ENCODE measurements at regions not wholly inside any gene's neighbourhood (a gene's known extent, or its start where the extent isn't known, plus 50 kb on each side); places are given as distances from the start of the nearest gene placed in this dataset.

GRCh38 chr4:66893807-66894206, 651.5 kb downstream of the CENPC start:
- TF ChIP-seq POLR2A (IDR thresholded peaks at IDR 0.05; ENCODE audit: low read depth), result no peak
- TF ChIP-seq, protein P1, sequence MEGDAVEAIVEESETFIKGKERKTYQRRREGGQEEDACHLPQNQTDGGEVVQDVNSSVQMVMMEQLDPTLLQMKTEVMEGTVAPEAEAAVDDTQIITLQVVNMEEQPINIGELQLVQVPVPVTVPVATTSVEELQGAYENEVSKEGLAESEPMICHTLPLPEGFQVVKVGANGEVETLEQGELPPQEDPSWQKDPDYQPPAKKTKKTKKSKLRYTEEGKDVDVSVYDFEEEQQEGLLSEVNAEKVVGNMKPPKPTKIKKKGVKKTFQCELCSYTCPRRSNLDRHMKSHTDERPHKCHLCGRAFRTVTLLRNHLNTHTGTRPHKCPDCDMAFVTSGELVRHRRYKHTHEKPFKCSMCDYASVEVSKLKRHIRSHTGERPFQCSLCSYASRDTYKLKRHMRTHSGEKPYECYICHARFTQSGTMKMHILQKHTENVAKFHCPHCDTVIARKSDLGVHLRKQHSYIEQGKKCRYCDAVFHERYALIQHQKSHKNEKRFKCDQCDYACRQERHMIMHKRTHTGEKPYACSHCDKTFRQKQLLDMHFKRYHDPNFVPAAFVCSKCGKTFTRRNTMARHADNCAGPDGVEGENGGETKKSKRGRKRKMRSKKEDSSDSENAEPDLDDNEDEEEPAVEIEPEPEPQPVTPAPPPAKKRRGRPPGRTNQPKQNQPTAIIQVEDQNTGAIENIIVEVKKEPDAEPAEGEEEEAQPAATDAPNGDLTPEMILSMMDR (IDR thresholded peaks at IDR 0.05), result no peak
- intact Hi-C loops (cut with DNase I), result no loop called here
- no peak overlapping the region for H3K4me3 ChIP-seq
- no peaks in the 10 kb centered on the region for H3K4me1 ChIP-seq
- H3K27ac ChIP-seq (replicated peaks in 1 of 4), result no peak overlapping the region
- DNase-seq (ENCODE audit: extremely low spot score), result no peak
- H3K36me3 ChIP-seq, result no peaks in the 10 kb centered on the region
- no peaks in the 10 kb centered on the region for H3K27me3 ChIP-seq
- 72% methylated on average over 1 of the region's 1 CpG for WGBS
- H3K9me3 ChIP-seq, result peaks cover 0 to 3% (median 0%) of the 10 kb centered on the region in 4 donors

DNA sequence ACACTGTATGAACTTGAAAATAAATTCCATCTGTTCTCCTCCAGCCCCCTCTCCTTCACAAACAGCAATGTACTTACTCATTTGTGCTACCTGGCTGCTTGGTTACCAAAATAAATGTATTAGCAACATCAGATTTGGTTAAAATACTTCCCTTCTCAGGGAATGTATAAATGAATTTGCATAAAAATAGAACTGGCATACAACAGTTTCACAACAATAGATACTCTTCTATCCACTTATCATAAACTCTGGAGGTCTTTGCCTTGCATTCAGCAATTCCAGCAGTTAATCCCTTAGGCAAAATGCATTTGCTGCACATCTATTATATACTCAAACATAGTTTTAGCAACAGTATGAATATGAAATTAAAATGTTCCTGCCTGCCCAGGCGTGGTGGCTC, 658.2 kb downstream of the CENPC start:
- Histone ChIP-seq H3K4me1 (no peaks in the 10 kb centered on the region), H3K27me3 (no peaks in the 10 kb centered on the region), H3K9me3 (no peaks in the 10 kb centered on the region), H3K36me3 (no peaks in the 10 kb centered on the region), H3K27ac (replicated peaks in 1 of 4) (no peak overlapping the region), H3K4me3 (no peak overlapping the region)
- DNase-seq (ENCODE audit: extremely low spot score), result no peak
- TF ChIP-seq EP300 (IDR thresholded peaks at IDR 0.05), result no peak
- TF ChIP-seq POLR2AphosphoS5 (IDR thresholded peaks at IDR 0.05), result no peak
- TF ChIP-seq, protein P1 (IDR thresholded peaks at IDR 0.05), result no peak
- no peak for TF ChIP-seq POLR2A (IDR thresholded peaks at IDR 0.05; ENCODE audit: low read depth)
- intact Hi-C loops (cut with DNase I), result no loop called here
- WGBS, result 75% methylated on average over 1 of the region's 1 CpG

GRCh38 chr4:66885501-66886165, 659.7 kb downstream of the CENPC start:
- 92% methylated on average over 1 of the region's 1 CpG for WGBS
- intact Hi-C loops (cut with DNase I), result no loop called here
- Histone ChIP-seq H3K36me3 (no peaks in the 10 kb centered on the region), H3K4me1 (no peaks in the 10 kb centered on the region), H3K9me3 (no peaks in the 10 kb centered on the region), H3K4me3 (no peak overlapping the region), H3K27ac (replicated peaks in 1 of 4) (no peak overlapping the region), H3K27me3 (no peaks in the 10 kb centered on the region)
- DNase-seq (ENCODE audit: extremely low spot score), result no peak
- TF ChIP-seq POLR2A (IDR thresholded peaks at IDR 0.05; ENCODE audit: low read depth), result no peak
- TF ChIP-seq EP300 (IDR thresholded peaks at IDR 0.05), result no peak
- TF ChIP-seq POLR2AphosphoS5 (IDR thresholded peaks at IDR 0.05), result no peak
- TF ChIP-seq, protein P1 (IDR thresholded peaks at IDR 0.05), result no peak

DNA sequence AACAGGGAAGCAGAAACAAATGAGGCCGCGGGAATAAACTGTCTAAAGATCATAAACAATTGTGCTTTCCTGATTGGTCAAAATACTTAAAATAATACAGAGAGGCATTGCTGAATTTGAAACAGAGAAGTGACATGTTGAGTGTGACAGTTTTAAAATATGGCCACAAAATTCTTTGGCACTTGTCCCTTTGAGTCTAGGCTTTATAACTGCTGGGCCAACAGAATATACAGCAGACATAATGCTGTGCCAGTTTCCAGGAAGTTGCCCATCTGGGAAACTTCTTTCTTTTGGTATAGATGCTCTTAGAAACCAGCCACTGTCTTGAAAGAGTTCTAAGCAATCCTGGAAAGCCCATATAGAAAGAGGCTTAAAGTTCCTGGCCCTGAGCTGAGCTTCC, 668.4 kb downstream of the CENPC start:
- WGBS, result 90% methylated on average over 2 of the region's 2 CpGs
- Histone ChIP-seq H3K4me1 (no peaks in the 10 kb centered on the region), H3K27me3 (no peaks in the 10 kb centered on the region), H3K27ac (replicated peaks in 1 of 4) (no peak overlapping the region), H3K9me3 (no peaks in the 10 kb centered on the region), H3K4me3 (no peak overlapping the region), H3K36me3 (no peaks in the 10 kb centered on the region)
- DNase-seq (ENCODE audit: extremely low spot score), result no peak
- intact Hi-C loops (cut with DNase I), result no loop called here
- TF ChIP-seq, protein P1 (IDR thresholded peaks at IDR 0.05), result no peak
- TF ChIP-seq EP300 (IDR thresholded peaks at IDR 0.05) (no peak), POLR2AphosphoS5 (IDR thresholded peaks at IDR 0.05) (no peak), POLR2A (IDR thresholded peaks at IDR 0.05; ENCODE audit: low read depth) (no peak)

DNA sequence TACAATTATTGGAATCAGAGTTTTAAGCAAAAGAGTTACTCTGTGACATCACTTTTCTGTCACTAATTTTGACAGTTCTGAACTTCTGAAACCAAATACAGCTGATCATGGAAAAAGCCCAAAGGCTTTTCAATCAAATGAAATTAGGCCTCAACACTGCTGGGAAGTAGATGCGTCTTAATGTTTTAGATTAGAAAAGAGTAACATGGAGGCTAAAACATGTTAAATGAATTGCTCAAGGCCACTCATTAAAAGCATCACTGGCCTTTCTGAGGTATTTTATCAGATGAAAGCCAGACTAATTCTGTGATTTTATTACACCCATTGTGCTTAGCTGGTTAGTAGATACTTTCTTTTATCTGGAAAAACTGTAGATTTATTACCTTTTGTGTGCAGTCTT, 672.6 kb downstream of the CENPC start:
- H3K27ac ChIP-seq (replicated peaks in 1 of 4), result no peak overlapping the region
- no peaks in the 10 kb centered on the region for H3K36me3 ChIP-seq
- no peak for DNase-seq (ENCODE audit: extremely low spot score)
- TF ChIP-seq, protein P1 (IDR thresholded peaks at IDR 0.05), result no peak
- TF ChIP-seq POLR2A (IDR thresholded peaks at IDR 0.05; ENCODE audit: low read depth) (no peak), EP300 (IDR thresholded peaks at IDR 0.05) (no peak), POLR2AphosphoS5 (IDR thresholded peaks at IDR 0.05) (no peak)
- H3K4me1 ChIP-seq, result no peaks in the 10 kb centered on the region
- no peaks in the 10 kb centered on the region for H3K27me3 ChIP-seq
- no peak overlapping the region for H3K4me3 ChIP-seq
- 92% methylated on average over 1 of the region's 1 CpG for WGBS
- H3K9me3 ChIP-seq, result no peaks in the 10 kb centered on the region
- intact Hi-C loops (cut with DNase I), result no loop called here

Measured in esophagus muscularis mucosa (tissue), 4 donors.